ENCODE measurements at regions not wholly inside any gene's neighbourhood (a gene's known extent, or its start where the extent isn't known, plus 50 kb on each side); places are given as distances from the start of the nearest gene placed in this dataset.
A peak's percentile ranks its signal among the peaks of the same experiment; 100 is the strongest.

DNA sequence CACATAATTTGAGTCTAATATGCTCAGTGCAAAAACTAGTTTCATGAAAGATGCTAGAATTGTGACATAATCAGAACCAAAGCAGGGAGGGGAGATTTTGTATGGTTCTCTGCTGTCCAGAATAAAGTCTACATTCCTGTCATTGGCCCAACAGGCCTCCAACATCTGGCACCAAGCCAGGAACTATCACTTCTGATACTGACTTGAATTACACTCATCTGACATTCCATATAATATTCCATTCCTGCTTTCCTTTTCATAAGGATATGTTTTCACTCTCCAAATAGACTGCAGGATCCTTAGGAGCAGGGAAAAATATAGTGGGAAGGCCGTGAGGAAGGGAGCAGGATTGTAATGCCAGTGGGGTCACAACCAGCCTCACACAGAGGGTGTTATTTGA, 84.6 kb upstream of the BTN3A2 start:
- no peak overlapping the region for H3K4me3 ChIP-seq (ENCODE audit: low read depth in 2 of 2, low read length in 1 of 2)
- H2AFZ ChIP-seq (ENCODE audit: low read depth), result no peak overlapping the region
- ChIA-PET POLR2A (interaction anchor here (0.9 kb wide), 1 partner anchor 81 kb away, joined by 3 read pairs; a partner anchor contains a TSS), CTCF (no interaction called here)
- no peaks in the 10 kb centered on the region for H3K9me3 ChIP-seq
- H3K4me1 ChIP-seq (ENCODE audit: control insufficient read depth in 1 of 2, insufficient read depth in 2 of 2, low read depth in 1 of 2, low read length in 1 of 2), result peaks cover 0 to 2% of the 10 kb centered on the region in 2 experiments; a peak in 2 of 4 replicates
- 90% methylated on average over 1 of the region's 1 CpG for WGBS (ENCODE audit: low lambda C conversion rate)
- peaks cover 3% of the 10 kb centered on the region; the same call in 1 of the 2 replicates for H3K79me2 ChIP-seq (ENCODE audit: insufficient read depth)
- TF ChIP-seq MXI1 (IDR thresholded peaks at IDR 0.05; ENCODE audit: low read depth, low read length) (no peak), NFIC (IDR thresholded peaks at IDR 0.05; ENCODE audit: borderline replicate concordance) (peak; percentile 45), SIN3A (IDR thresholded peaks at IDR 0.05; ENCODE audit: borderline replicate concordance, low read depth, low read length) (no peak)
- peaks cover 0 to 7% of the 10 kb centered on the region in 2 experiments for H3K36me3 ChIP-seq (replicated peaks in 1 of 2; ENCODE audit: control insufficient read depth in 1 of 2, insufficient read depth in 2 of 2, low read length in 1 of 2)
- H4K20me1 ChIP-seq (ENCODE audit: insufficient read depth), result no peaks in the 10 kb centered on the region
- 0 out of 4 replicates have a peak overlapping the region, but pooled peaks of 1 of the 2 experiments have one; percentile 2 for H3K27ac ChIP-seq (ENCODE audit: low read depth in 2 of 2, low read length in 1 of 2)
- H3K27me3 ChIP-seq (ENCODE audit: insufficient read depth), result no peaks in the 10 kb centered on the region
- no peaks in the 10 kb centered on the region for H3K9me2 ChIP-seq
- H3K9ac ChIP-seq, result no peak overlapping the region
- DNase-seq, result no peak
- H3K4me2 ChIP-seq, result no peak overlapping the region
- peaks cover 27% of the 10 kb centered on the region for H3F3A ChIP-seq (replicated peaks; ENCODE audit: insufficient read depth)

DNA sequence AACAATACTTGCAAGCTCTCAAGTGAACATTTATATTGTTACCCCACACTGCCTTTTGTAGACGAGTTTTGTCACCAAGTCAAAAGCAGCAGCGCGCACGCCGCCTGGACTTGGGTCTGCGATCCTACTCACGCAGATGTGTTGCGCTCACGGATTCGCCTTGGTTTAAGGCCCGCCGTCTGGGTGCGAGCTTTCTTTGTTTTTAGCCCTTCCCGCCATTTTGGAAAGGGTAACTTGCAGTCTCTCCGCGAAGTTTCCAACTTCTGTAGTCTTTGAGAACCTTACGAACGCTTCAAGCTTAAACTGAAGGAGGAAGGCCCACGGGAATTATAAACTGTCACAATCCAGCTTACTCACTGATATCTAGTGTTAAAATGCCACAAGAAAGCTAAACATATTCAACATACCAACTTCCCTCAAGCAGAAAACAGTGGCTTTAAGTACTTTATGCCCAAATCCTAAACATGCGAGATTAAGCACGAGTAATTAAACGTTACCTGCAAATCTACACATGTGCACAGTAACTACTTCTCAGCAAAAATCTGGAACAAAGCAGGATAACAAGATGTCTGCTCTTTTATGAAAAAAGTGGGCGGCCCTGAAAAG, 80.4 kb upstream of the BTN3A2 start:
- Histone ChIP-seq H3K4me3 (ENCODE audit: low read depth in 2 of 2, low read length in 1 of 2) (peak overlapping the region; percentile 78 to 89), H3K9me2 (no peaks in the 10 kb centered on the region), H3K36me3 (replicated peaks in 1 of 2; ENCODE audit: control insufficient read depth in 1 of 2, insufficient read depth in 2 of 2, low read length in 1 of 2) (peaks cover 3 to 7% of the 10 kb centered on the region in 2 experiments), H3K27me3 (ENCODE audit: insufficient read depth) (no peaks in the 10 kb centered on the region), H3K9ac (peak overlapping the region; percentile 95), H3K9me3 (0 out of 2 replicates have a peak, but pooled peaks cover 6% of the 10 kb centered on the region), H3K27ac (ENCODE audit: low read depth in 2 of 2, low read length in 1 of 2) (peak overlapping the region; percentile 95 to 98), H3K4me1 (ENCODE audit: control insufficient read depth in 1 of 2, insufficient read depth in 2 of 2, low read depth in 1 of 2, low read length in 1 of 2) (no peaks in the 10 kb centered on the region; a peak in 2 of 4 replicates), H3K4me2 (peak overlapping the region; percentile 85), H2AFZ (ENCODE audit: low read depth) (0 out of 2 replicates have a peak overlapping the region, but pooled peaks have one; percentile 48), H3K79me2 (ENCODE audit: insufficient read depth) (peaks cover 3% of the 10 kb centered on the region; the same call in 1 of the 2 replicates), H4K20me1 (ENCODE audit: insufficient read depth) (no peaks in the 10 kb centered on the region), H3F3A (replicated peaks; ENCODE audit: insufficient read depth) (peaks cover 37% of the 10 kb centered on the region)
- under 1% methylated on average over 23 of the region's 23 CpGs for WGBS (ENCODE audit: low lambda C conversion rate)
- TF ChIP-seq FOXJ3 (CRISPR knock-in tag; IDR thresholded peaks at IDR 0.05), result no peak
- TF ChIP-seq MXI1 (IDR thresholded peaks at IDR 0.05; ENCODE audit: low read depth, low read length), result 0 out of 2 replicates have a peak, but pooled peaks have one; percentile 27
- TF ChIP-seq YY1 (IDR thresholded peaks at IDR 0.05; ENCODE audit: low read depth), result 0 out of 2 replicates have a peak, but pooled peaks have one; percentile 53
- TF ChIP-seq POLR2AphosphoS5 (IDR thresholded peaks at IDR 0.05; ENCODE audit: low read depth, low read length), result no peak; the same call in 1 of the 2 replicates
- TF ChIP-seq TAF1 (IDR thresholded peaks at IDR 0.05; ENCODE audit: borderline replicate concordance, low read depth, low read length), result peak; percentile 46
- TF ChIP-seq SIN3A (IDR thresholded peaks at IDR 0.05; ENCODE audit: borderline replicate concordance, low read depth, low read length), result 0 out of 2 replicates have a peak, but pooled peaks have one; percentile 25
- TF ChIP-seq, protein P1, sequence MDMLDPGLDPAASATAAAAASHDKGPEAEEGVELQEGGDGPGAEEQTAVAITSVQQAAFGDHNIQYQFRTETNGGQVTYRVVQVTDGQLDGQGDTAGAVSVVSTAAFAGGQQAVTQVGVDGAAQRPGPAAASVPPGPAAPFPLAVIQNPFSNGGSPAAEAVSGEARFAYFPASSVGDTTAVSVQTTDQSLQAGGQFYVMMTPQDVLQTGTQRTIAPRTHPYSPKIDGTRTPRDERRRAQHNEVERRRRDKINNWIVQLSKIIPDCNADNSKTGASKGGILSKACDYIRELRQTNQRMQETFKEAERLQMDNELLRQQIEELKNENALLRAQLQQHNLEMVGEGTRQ (IDR thresholded peaks at IDR 0.05; ENCODE audit: borderline replicate concordance, low read depth, low read length), result no peak
- no peak for TF ChIP-seq NRF1 (IDR thresholded peaks at IDR 0.05; ENCODE audit: low read depth, low read length)
- TF ChIP-seq FOXM1 (IDR thresholded peaks at IDR 0.05; ENCODE audit: low read depth), result no peak
- no peak for TF ChIP-seq TEAD4 (IDR thresholded peaks at IDR 0.05; ENCODE audit: borderline replicate concordance, insufficient read depth)
- DNase-seq, result no peak
- ChIA-PET POLR2A (interaction anchor here (0.6 to 5.7 kb wide), 25 partner anchors 12 to 1610 kb away, joined by 3 to 132 read pairs (median 4); a partner anchor contains a TSS), CTCF (interaction anchor here (1.0 to 3.0 kb wide), 4 partner anchors 10 to 59 kb away, joined by 3 to 8 read pairs (median 5); a partner anchor contains a TSS)

All from SK-N-SH (cell line).